Caki2 (cell line): ENCODE measurements at regions not wholly inside any gene's neighbourhood (a gene's known extent, or its start where the extent isn't known, plus 50 kb on each side); places are given as distances from the start of the nearest gene placed in this dataset.
A peak's percentile ranks its signal among the peaks of the same experiment; 100 is the strongest.

ENCODE experiments used
- DNase-seq: peaks from one replicate; pipeline ENCODE4 v3.0.0-alpha.2; 2015; ENCODE audit warnings: low read depth
- in situ Hi-C: cut with HindIII; loops from 2 replicates; pipeline ENCODE4 v1.10.0; 2016; ENCODE audit warnings: low sequenced_read_pairs, low pct_unique_long_range_greater_than_20kb, mixed read lengths

GRCh38 chr13:106052200-106052767, 483.2 kb downstream of the EFNB2 start:
- no peak for DNase-seq
- in situ Hi-C loops = no loop called here

DNA sequence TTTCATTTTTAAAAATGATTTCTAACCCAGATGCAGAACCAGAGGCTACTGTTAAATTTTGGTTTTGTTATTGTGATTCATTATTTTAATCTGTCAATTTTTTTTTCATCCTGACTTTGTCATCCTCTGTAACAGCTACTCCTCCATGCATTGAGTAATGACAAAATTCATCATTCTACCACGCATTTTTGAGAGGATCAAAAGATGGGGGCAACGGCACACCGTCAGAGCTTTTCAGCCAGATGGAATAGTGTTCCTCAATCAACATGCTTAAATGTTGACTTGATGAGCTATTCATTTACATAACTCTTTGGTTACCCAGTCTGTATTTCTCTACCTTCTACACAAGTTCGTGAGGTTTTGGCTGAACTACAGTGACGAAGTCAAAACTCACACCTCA, 486.3 kb downstream of the EFNB2 start:
- DNase-seq = no peak
- in situ Hi-C loops = no loop called here

DNA sequence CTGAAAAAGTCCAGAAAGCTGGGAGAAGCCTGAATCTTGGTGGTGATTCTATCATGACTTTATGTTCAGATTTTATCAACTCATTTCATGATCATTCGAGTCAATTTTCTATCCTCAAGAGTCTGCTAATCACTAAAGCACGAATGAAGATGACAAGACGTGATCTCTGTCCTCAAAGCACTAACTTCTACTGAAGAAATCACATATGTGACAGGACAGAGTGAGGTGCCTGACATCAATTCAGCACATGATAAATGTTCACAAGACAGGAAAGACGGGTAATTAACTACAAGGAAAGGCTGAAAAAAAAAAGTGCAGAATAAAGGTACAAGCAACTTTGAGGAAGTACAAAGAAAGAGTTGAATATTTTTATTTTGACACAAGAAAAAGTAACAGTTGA, 487.1 kb downstream of the EFNB2 start:
- no peak for DNase-seq
- in situ Hi-C loops = no loop called here

DNA sequence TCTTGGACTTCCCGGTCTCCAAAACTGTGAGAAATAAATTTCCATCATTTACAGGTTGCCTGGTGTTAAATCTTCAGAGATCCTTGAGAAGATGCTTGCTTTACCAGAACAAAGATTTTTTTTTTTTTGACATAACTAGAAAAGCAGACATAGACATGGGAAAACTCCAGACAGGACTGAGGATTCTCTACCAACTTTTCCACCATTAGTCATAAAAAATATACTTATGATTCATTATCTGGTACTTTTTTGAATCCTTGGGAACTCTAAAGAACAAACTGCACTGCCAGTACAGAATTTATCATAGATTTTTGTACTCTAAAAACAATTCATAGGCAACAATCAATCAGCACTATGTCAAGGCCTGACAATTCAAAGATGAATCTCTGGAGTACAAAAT, 487.6 kb downstream of the EFNB2 start:
- in situ Hi-C loops = no loop called here
- DNase-seq = no peak

DNA sequence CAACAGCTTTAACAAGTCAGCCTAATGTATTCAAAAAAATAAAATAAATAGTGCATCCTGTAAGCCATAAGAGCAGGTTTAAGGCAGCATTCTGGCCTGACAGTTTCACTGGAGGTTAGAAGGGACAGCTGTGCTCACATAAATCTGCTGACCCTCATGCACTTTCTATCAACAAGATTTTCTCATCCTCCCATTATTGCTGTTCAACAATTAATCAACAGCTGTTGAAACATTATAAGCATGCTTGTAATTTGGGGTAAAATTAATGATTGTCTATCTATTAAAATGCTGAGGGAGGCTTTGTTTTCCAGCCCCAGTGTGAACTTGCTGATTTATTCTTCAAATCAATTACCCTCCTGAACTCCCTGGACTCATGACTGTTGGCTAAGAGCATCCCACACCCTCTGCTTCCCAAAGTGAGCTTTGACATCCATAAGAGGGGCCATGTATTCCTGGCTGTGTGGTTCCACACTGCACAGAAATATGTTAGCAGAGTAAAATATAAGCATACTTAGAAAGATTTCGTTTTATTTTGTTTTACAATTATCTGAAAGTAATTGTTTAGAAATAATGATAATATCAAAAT, 492.4 kb downstream of the EFNB2 start:
- no peak for DNase-seq
- in situ Hi-C loops = no loop called here

- in situ Hi-C loops = no loop called here
Observed at GRCh38 chr13:106041445-106041844, 494.0 kb downstream of the EFNB2 start.

GRCh38 chr13:106038752-106039151, 496.7 kb downstream of the EFNB2 start:
- in situ Hi-C loops = no loop called here
- peak; percentile 66 for DNase-seq

More at GRCh38 chr13:106041445-106041844, 494.0 kb downstream of the EFNB2 start:
- DNase-seq = no peak

DNA sequence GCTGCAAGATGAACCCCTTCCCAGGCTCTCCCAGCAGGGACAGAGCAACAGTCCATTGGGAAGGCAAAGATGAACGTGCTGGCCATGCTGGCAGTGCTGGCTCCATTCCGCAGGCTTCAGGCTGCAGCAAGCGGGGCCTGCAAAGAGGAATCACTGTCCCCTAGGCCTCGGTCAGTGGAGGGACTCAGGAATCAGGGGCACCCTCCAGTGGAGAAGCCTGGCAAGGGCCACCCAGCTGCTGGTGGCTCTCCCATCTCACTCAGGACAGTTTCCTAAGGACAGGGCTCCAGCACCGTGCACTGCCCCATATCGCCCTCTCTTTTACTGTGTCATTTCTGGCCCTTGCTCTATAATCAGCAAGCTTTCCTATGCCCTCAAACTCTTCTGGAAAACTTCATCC, 498.6 kb downstream of the EFNB2 start:
- no peak for DNase-seq
- in situ Hi-C loops = no loop called here

DNA sequence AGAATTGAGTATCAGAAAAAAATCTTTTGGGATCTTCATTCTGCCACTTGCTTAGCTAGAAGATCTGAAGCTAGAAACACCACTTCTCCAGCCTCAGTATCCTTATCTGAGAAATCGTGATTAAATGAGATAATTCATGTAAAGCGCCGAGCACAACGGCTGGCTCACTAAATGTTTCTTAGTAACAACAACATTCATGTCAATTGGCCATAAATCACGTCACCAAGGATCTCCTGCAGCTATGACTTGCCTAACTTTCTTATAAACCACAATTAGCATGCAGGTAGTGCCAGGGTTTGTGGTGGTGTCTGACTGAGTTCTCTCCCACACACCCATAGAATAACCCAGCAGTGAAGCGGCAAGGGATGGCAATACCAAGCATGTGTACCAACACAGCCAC, 501.3 kb downstream of the EFNB2 start:
- in situ Hi-C loops = no loop called here
- DNase-seq = no peak

GRCh38 chr13:106033659-106034058, 501.8 kb downstream of the EFNB2 start:
- no peak for DNase-seq
- in situ Hi-C loops = no loop called here

DNA sequence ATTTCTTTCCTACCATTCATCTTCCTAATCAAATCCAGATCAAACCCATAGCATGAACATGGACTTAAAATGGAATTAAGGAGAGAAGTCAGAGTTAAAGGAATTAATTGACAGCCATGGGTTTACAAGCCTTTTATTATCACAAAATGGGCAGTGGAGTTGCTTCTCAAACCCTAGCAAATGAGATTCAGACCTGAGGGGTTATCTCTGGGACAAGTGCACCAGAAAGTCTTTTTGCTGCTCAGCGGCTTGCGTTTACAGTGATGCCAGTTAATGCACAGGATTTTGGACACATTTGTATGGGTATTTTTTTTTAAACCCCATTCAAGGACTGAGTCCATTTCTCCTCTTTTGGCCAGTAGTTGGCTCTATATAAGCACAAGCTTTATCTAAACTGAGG, 503.0 kb downstream of the EFNB2 start:
- DNase-seq = no peak
- in situ Hi-C loops = no loop called here

DNA sequence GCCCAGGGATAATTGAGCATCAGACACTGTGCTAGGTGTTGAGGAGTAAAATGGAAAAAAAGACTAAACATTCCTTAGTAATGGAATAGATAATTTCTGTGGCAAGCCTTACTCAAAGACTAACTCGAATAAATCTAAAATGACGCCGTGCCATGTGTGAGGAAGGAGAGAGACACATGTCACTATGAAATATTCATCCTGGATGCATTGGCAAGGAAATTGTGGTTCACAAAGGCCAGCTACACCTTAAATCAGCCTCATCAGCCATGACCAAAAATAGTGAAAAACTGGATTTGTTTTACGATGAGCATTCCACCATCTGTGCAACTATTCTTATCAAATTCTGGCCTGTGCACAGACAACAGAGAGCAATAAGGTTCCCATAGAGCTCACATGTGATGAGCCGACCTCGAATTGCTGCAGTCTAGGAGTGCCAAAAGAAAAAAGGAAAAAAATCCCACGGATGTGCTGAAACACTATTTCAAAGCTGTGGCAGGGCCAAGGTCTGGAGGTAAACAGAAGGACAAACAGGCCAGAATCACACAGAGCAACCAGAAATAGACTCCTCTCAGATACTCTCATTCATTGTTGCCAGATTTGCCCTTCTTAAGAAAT, 505.7 kb downstream of the EFNB2 start:
- in situ Hi-C loops = no loop called here
- DNase-seq = no peak

GRCh38 chr13:106028911-106029310, 506.6 kb downstream of the EFNB2 start:
- DNase-seq = peak; percentile 2
- in situ Hi-C loops = no loop called here

- in situ Hi-C loops = no loop called here
- DNase-seq = no peak
Observed at GRCh38 chr13:106011600-106011999, 523.9 kb downstream of the EFNB2 start.

DNA sequence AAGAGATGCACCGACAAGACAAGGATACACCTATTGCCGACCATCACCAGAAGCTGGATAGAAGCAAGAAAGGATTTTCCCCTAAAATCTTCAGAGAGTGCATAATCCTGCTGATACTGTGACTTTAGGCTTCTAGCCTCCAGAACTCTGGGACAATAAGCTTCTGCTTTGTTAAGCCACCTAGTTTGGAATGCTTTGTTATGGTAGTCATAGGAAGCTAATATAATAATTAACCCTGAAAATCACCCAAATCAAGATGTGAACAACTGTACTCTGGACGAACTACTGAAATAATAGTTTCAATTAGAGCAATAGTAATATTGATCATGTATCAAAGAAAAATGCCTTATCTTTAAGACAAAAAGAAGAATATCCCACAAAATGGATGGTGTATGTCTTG, 524.6 kb downstream of the EFNB2 start:
- peak; percentile 22 for DNase-seq
- in situ Hi-C loops = no loop called here

DNA sequence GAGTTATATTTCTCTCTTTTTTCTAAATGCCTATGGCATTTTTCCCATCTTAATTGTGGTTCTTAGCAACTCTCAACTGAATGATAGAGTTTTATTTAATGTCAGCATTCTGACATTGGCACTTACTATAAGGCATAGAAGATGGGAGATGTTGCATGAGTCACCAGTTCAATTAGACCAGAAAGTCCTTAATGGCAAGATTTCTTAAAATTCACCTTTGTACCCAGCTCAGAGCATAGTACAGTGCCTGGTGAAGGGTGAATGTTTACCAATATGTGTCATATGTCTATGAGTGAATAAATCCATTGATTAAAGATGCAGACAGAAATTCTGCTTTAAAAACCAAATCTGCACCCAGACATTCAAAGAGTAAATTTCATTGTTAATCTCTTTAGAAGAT, 526.9 kb downstream of the EFNB2 start:
- DNase-seq = no peak
- in situ Hi-C loops = no loop called here

DNA sequence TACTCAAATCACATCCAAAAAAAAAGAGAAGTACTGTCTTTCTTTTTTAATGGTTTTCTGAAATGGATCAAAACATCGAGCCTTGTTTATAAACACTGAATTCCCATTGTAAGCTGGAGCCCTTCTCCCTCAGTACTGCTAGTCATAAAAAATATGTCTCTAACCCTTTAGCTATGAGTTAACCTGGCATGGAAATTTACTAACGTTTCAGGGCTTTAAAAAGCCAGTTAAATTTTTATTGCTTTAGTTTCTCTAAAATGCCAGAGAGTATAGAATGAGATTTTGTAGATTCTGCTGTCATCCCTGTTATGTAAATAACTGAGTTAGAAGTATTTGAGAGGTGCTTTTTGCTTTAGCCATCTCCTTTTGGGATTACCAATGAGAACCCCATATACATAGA, 528.3 kb downstream of the EFNB2 start:
- DNase-seq = no peak
- in situ Hi-C loops = no loop called here

DNA sequence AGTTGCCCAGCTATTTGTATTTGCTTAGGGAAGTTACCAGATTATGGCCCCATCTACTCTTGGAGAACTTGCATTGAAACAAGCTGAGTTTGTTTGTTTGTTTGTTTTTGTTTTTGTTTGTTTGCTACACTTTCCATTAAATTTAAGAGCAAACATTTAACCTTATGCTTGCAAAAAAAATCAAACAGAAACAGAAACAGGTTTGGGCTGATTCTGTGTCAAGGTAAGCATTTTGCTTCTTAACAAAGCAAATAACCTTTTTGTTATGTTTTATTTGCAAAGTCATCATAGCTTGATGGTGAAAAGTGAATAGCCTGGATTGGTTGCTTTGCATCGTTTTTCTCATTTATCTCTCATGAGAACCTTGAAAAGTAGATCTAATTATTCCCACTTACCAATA, 531.8 kb downstream of the EFNB2 start:
- DNase-seq = no peak
- in situ Hi-C loops = no loop called here

DNA sequence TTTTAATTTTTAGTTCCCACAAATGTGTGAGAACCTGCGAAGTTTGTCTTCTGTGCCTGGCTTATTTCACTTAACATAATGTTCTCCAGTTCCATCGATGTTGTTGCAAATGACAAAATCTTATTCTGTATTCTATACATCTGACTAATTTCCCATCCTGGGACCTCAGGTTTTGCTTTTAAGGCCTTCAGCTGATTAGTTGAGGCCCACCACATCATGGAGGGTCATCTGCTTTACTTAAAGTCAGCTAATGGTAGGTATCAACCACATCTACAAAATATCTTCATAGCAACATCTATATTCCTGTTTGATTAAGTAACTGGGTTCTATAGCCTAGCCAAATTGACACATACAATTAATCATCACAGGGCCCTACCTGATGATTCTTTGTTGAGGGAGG, 534.0 kb downstream of the EFNB2 start:
- in situ Hi-C loops = no loop called here
- DNase-seq = no peak
